ENCODE measurements at regions not wholly inside any gene's neighbourhood (a gene's known extent, or its start where the extent isn't known, plus 50 kb on each side); places are given as distances from the start of the nearest gene placed in this dataset.

- TF ChIP-seq, protein P1, sequence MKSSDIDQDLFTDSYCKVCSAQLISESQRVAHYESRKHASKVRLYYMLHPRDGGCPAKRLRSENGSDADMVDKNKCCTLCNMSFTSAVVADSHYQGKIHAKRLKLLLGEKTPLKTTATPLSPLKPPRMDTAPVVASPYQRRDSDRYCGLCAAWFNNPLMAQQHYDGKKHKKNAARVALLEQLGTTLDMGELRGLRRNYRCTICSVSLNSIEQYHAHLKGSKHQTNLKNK (CRISPR knock-in tag; IDR thresholded peaks at IDR 0.05) = no peak
- no peak for TF ChIP-seq CTCF (IDR thresholded peaks at IDR 0.05)
- no peak for TF ChIP-seq MAX (CRISPR knock-in tag; IDR thresholded peaks at IDR 0.05)
- TF ChIP-seq ZSCAN18 (CRISPR knock-in tag; IDR thresholded peaks at IDR 0.05) = no peak
- no peak for TF ChIP-seq SP1 (CRISPR knock-in tag; conservative IDR thresholded peaks at IDR 0.05)
- TF ChIP-seq OVOL2 (CRISPR knock-in tag; IDR thresholded peaks at IDR 0.05; ENCODE audit: borderline replicate concordance) = no peak
- TF ChIP-seq, protein P2, sequence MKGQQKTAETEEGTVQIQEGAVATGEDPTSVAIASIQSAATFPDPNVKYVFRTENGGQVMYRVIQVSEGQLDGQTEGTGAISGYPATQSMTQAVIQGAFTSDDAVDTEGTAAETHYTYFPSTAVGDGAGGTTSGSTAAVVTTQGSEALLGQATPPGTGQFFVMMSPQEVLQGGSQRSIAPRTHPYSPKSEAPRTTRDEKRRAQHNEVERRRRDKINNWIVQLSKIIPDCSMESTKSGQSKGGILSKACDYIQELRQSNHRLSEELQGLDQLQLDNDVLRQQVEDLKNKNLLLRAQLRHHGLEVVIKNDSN (CRISPR knock-in tag; IDR thresholded peaks at IDR 0.05) = no peak
Measured at GRCh38 chr7:45387837-45388236, 186.3 kb upstream of the ADCY1 start.

Measured in WTC11 (cell line).